ENCODE measurements at regions not wholly inside any gene's neighbourhood (a gene's known extent, or its start where the extent isn't known, plus 50 kb on each side); places are given as distances from the start of the nearest gene placed in this dataset.
"Not testable (repeated sequence)": the region's sequence is repeated elsewhere in the genome, so short reads cannot be mapped to it uniquely, and the experiment has no call there.

- DNase-seq (no peak), ATAC-seq (no peak)
- H3K4me1 Mint-ChIP-seq = no peaks in the 10 kb centered on the region
- CTCF ChIA-PET = no interaction called here
- no peaks in the 10 kb centered on the region for H3K36me3 Mint-ChIP-seq
- no peaks in the 10 kb centered on the region for H3K9me3 Mint-ChIP-seq (ENCODE audit: low read depth)
- H3K4me3 Mint-ChIP-seq = no peak overlapping the region
- no peaks in the 10 kb centered on the region for H3K27me3 Mint-ChIP-seq
- no peak overlapping the region for H3K27ac Mint-ChIP-seq
Observed at GRCh38 chr15:87703327-87704111, 553.0 kb downstream of the NTRK3 start.

GRCh38 chr15:87702270-87702669, 554.3 kb downstream of the NTRK3 start:
- H3K4me1 Mint-ChIP-seq = no peaks in the 10 kb centered on the region
- DNase-seq (no peak), ATAC-seq (no peak)
- H3K9me3 Mint-ChIP-seq (ENCODE audit: low read depth) = no peaks in the 10 kb centered on the region
- CTCF ChIA-PET = no interaction called here
- no peaks in the 10 kb centered on the region for H3K27me3 Mint-ChIP-seq
- no peak overlapping the region for H3K4me3 Mint-ChIP-seq
- H3K27ac Mint-ChIP-seq = no peak overlapping the region
- H3K36me3 Mint-ChIP-seq = no peaks in the 10 kb centered on the region

- DNase-seq, H3K27ac Mint-ChIP-seq, H3K4me1 Mint-ChIP-seq: not testable (repeated sequence)
Observed at GRCh38 chr15:87698467-87698866, 558.1 kb downstream of the NTRK3 start.

GRCh38 chr15:87689716-87690115, 566.8 kb downstream of the NTRK3 start:
- H3K4me3 Mint-ChIP-seq = no peak overlapping the region
- CTCF ChIA-PET = no interaction called here
- no peaks in the 10 kb centered on the region for H3K27me3 Mint-ChIP-seq
- DNase-seq (no peak), ATAC-seq (no peak)
- no peaks in the 10 kb centered on the region for H3K36me3 Mint-ChIP-seq
- H3K4me1 Mint-ChIP-seq = peaks cover 8% of the 10 kb centered on the region
- no peak overlapping the region for H3K27ac Mint-ChIP-seq
- H3K9me3 Mint-ChIP-seq (ENCODE audit: low read depth) = peaks cover 2% of the 10 kb centered on the region

More at GRCh38 chr15:87698467-87698866, 558.1 kb downstream of the NTRK3 start:
- H3K36me3 Mint-ChIP-seq; ATAC-seq; H3K4me3 Mint-ChIP-seq; H3K9me3 Mint-ChIP-seq (ENCODE audit: low read depth); H3K27me3 Mint-ChIP-seq; CTCF ChIA-PET: not testable (repeated sequence)

- peaks cover 8% of the 10 kb centered on the region for H3K4me1 Mint-ChIP-seq
- no peak for DNase-seq
Observed at GRCh38 chr15:87687523-87687870, 569.0 kb downstream of the NTRK3 start.

GRCh38 chr15:87686841-87687522, 569.6 kb downstream of the NTRK3 start:
- peaks cover 4% of the 10 kb centered on the region for H3K9me3 Mint-ChIP-seq (ENCODE audit: low read depth)
- peaks cover 8% of the 10 kb centered on the region for H3K4me1 Mint-ChIP-seq
- DNase-seq (no peak), ATAC-seq (no peak)
- no peak overlapping the region for H3K27ac Mint-ChIP-seq
- no peak overlapping the region for H3K4me3 Mint-ChIP-seq
- no peaks in the 10 kb centered on the region for H3K36me3 Mint-ChIP-seq
- no peaks in the 10 kb centered on the region for H3K27me3 Mint-ChIP-seq
- CTCF ChIA-PET = no interaction called here

More at GRCh38 chr15:87687523-87687870, 569.0 kb downstream of the NTRK3 start:
- no peak for ATAC-seq
- H3K36me3 Mint-ChIP-seq = no peaks in the 10 kb centered on the region
- H3K27ac Mint-ChIP-seq = no peak overlapping the region
- no peak overlapping the region for H3K4me3 Mint-ChIP-seq
- H3K9me3 Mint-ChIP-seq (ENCODE audit: low read depth) = peaks cover 2% of the 10 kb centered on the region
- no peaks in the 10 kb centered on the region for H3K27me3 Mint-ChIP-seq
- CTCF ChIA-PET = no interaction called here

GRCh38 chr15:87686339-87686738, 570.2 kb downstream of the NTRK3 start:
- CTCF ChIA-PET = no interaction called here
- no peaks in the 10 kb centered on the region for H3K36me3 Mint-ChIP-seq
- ATAC-seq (no peak), DNase-seq (no peak)
- H3K27me3 Mint-ChIP-seq = no peaks in the 10 kb centered on the region
- H3K4me3 Mint-ChIP-seq = no peak overlapping the region
- no peak overlapping the region for H3K27ac Mint-ChIP-seq
- H3K9me3 Mint-ChIP-seq (ENCODE audit: low read depth) = peaks cover 5% of the 10 kb centered on the region
- H3K4me1 Mint-ChIP-seq = peaks cover 9% of the 10 kb centered on the region

- ATAC-seq = no peak
- no peak overlapping the region for H3K4me3 Mint-ChIP-seq
- peaks cover 11% of the 10 kb centered on the region for H3K9me3 Mint-ChIP-seq (ENCODE audit: low read depth)
- peaks cover 2% of the 10 kb centered on the region for H3K36me3 Mint-ChIP-seq
- no peak overlapping the region for H3K27ac Mint-ChIP-seq
- no peaks in the 10 kb centered on the region for H3K27me3 Mint-ChIP-seq
- peaks cover 5% of the 10 kb centered on the region for H3K4me1 Mint-ChIP-seq
- DNase-seq = no peak
- CTCF ChIA-PET = no interaction called here
Observed at GRCh38 chr15:87682527-87682926, 574.0 kb downstream of the NTRK3 start.

- Mint-ChIP-seq H3K4me1 (peaks cover 5% of the 10 kb centered on the region), H3K27me3 (no peaks in the 10 kb centered on the region), H3K4me3 (no peak overlapping the region), H3K27ac (no peak overlapping the region), H3K36me3 (peaks cover 2% of the 10 kb centered on the region), H3K9me3 (ENCODE audit: low read depth) (peaks cover 12% of the 10 kb centered on the region)
- no peak for ATAC-seq
- DNase-seq = no peak
- CTCF ChIA-PET = interaction anchor here (0.5 kb wide), 1 partner anchor 896 kb away, joined by 3 read pairs; no protein-coding TSS in a partner anchor
Observed at GRCh38 chr15:87681104-87681503, 575.4 kb downstream of the NTRK3 start.

- ATAC-seq (no peak), DNase-seq (no peak)
- Mint-ChIP-seq H3K4me1 (peaks cover 5% of the 10 kb centered on the region), H3K4me3 (no peak overlapping the region), H3K9me3 (ENCODE audit: low read depth) (peaks cover 12% of the 10 kb centered on the region), H3K27me3 (no peaks in the 10 kb centered on the region), H3K27ac (no peak overlapping the region), H3K36me3 (peaks cover 2% of the 10 kb centered on the region)
- CTCF ChIA-PET = no interaction called here
Observed at GRCh38 chr15:87680208-87680607, 576.3 kb downstream of the NTRK3 start.

- Mint-ChIP-seq H3K36me3 (peaks cover 2% of the 10 kb centered on the region), H3K27me3 (no peaks in the 10 kb centered on the region), H3K9me3 (ENCODE audit: low read depth) (peaks cover 10% of the 10 kb centered on the region), H3K4me3 (no peak overlapping the region), H3K27ac (no peak overlapping the region), H3K4me1 (no peaks in the 10 kb centered on the region)
- no peak for DNase-seq
- CTCF ChIA-PET = no interaction called here
- no peak for ATAC-seq
Observed at GRCh38 chr15:87675271-87675670, 581.3 kb downstream of the NTRK3 start.

- no peaks in the 10 kb centered on the region for H3K27me3 Mint-ChIP-seq
- H3K27ac Mint-ChIP-seq = no peak overlapping the region
- ATAC-seq (no peak), DNase-seq (no peak)
- peaks cover 12% of the 10 kb centered on the region for H3K9me3 Mint-ChIP-seq (ENCODE audit: low read depth)
- no peaks in the 10 kb centered on the region for H3K4me1 Mint-ChIP-seq
- peaks cover 2% of the 10 kb centered on the region for H3K36me3 Mint-ChIP-seq
- CTCF ChIA-PET = no interaction called here
- H3K4me3 Mint-ChIP-seq = no peak overlapping the region
Observed at GRCh38 chr15:87672309-87673288, 583.9 kb downstream of the NTRK3 start.

- Mint-ChIP-seq H3K36me3 (peaks cover 2% of the 10 kb centered on the region), H3K9me3 (ENCODE audit: low read depth) (peaks cover 8% of the 10 kb centered on the region), H3K4me1 (no peaks in the 10 kb centered on the region), H3K27me3 (no peaks in the 10 kb centered on the region), H3K27ac (no peak overlapping the region), H3K4me3 (no peak overlapping the region)
- DNase-seq = no peak
- CTCF ChIA-PET = no interaction called here
- no peak for ATAC-seq
Observed at GRCh38 chr15:87671289-87671688, 585.2 kb downstream of the NTRK3 start.
